ENCODE measurements at regions not wholly inside any gene's neighbourhood (a gene's known extent, or its start where the extent isn't known, plus 50 kb on each side); places are given as distances from the start of the nearest gene placed in this dataset.

GRCh38 chr17:53391197-53391596 lies 431.5 kb upstream of the KIF2B start:
- no peak for TF ChIP-seq CTCF (CRISPR knock-in tag; IDR thresholded peaks at IDR 0.05)
- no peak for TF ChIP-seq EP300 (IDR thresholded peaks at IDR 0.05; ENCODE audit: low read depth in 2 of 2, low read length in 2 of 2)
- TF ChIP-seq EP300 (CRISPR knock-in tag; IDR thresholded peaks at IDR 0.05; ENCODE audit: borderline replicate concordance) = no peak
- TF ChIP-seq ZBTB8A (CRISPR knock-in tag; IDR thresholded peaks at IDR 0.05; ENCODE audit: borderline replicate concordance, low read depth) = no peak
- no peak for TF ChIP-seq HNRNPUL1 (IDR thresholded peaks at IDR 0.05; ENCODE audit: low read depth, low read length)
- no peak for TF ChIP-seq MNT (IDR thresholded peaks at IDR 0.05)
- no peak for TF ChIP-seq SMAD1 (CRISPR knock-in tag; IDR thresholded peaks at IDR 0.05; ENCODE audit: borderline replicate concordance, low read depth)
- TF ChIP-seq ZNF556 (CRISPR knock-in tag; IDR thresholded peaks at IDR 0.05; ENCODE audit: borderline replicate concordance) = no peak

Measured in HepG2 (cell line).